IPS-18c (cell line): ENCODE measurements at regions not wholly inside any gene's neighbourhood (a gene's known extent, or its start where the extent isn't known, plus 50 kb on each side); places are given as distances from the start of the nearest gene placed in this dataset.

Experiments used
- H3K4me3 ChIP-seq: 2 replicates; pipeline ENCODE4 v1.7.0; 2013; ENCODE audit warnings: low read depth, mild to moderate bottlenecking, low read length, moderate library complexity; ENCODE audit not compliant: insufficient read depth
- H3K9me3 ChIP-seq: one replicate; pipeline ENCODE4 v1.6.1; 2013; ENCODE audit warnings: mild to moderate bottlenecking, low read length, moderate library complexity; ENCODE audit not compliant: control insufficient read depth, insufficient read depth

GRCh38 chr7:20993693-20994092 is 207.0 kb upstream of the SP8 start:
- H3K9me3 ChIP-seq, result no peaks in the 10 kb centered on the region
- no peak overlapping the region for H3K4me3 ChIP-seq

GRCh38 chr7:20998309-20998708 is 211.6 kb upstream of the SP8 start:
- H3K9me3 ChIP-seq, result no peaks in the 10 kb centered on the region
- no peak overlapping the region for H3K4me3 ChIP-seq

GRCh38 chr7:21011153-21011552 is 224.5 kb upstream of the SP8 start:
- no peaks in the 10 kb centered on the region for H3K9me3 ChIP-seq
- no peak overlapping the region for H3K4me3 ChIP-seq

- H3K9me3 ChIP-seq, result no peaks in the 10 kb centered on the region
- no peak overlapping the region for H3K4me3 ChIP-seq
Observed at GRCh38 chr7:21013765-21014539, 227.3 kb upstream of the SP8 start.

GRCh38 chr7:21020667-21021066 is 234.0 kb upstream of the SP8 start:
- no peaks in the 10 kb centered on the region for H3K9me3 ChIP-seq

GRCh38 chr7:21023841-21024484 is 237.3 kb upstream of the SP8 start:
- H3K4me3 ChIP-seq, result no peak overlapping the region

More at GRCh38 chr7:21020667-21021066, 234.0 kb upstream of the SP8 start:
- H3K4me3 ChIP-seq, result no peak overlapping the region

GRCh38 chr7:21024485-21024867 is 237.8 kb upstream of the SP8 start:
- Histone ChIP-seq H3K9me3 (no peaks in the 10 kb centered on the region), H3K4me3 (no peak overlapping the region)

More at GRCh38 chr7:21023841-21024484, 237.3 kb upstream of the SP8 start:
- no peaks in the 10 kb centered on the region for H3K9me3 ChIP-seq

- no peak overlapping the region for H3K4me3 ChIP-seq
- no peaks in the 10 kb centered on the region for H3K9me3 ChIP-seq
Observed at GRCh38 chr7:21028186-21028585, 241.5 kb upstream of the SP8 start.

GRCh38 chr7:21028599-21028998 is 241.9 kb upstream of the SP8 start:
- H3K9me3 ChIP-seq, result no peaks in the 10 kb centered on the region
- H3K4me3 ChIP-seq, result no peak overlapping the region

- H3K4me3 ChIP-seq, result no peak overlapping the region
- no peaks in the 10 kb centered on the region for H3K9me3 ChIP-seq
Observed at GRCh38 chr7:21029006-21029405, 242.3 kb upstream of the SP8 start.

- Histone ChIP-seq H3K4me3 (no peak overlapping the region), H3K9me3 (no peaks in the 10 kb centered on the region)
Observed at GRCh38 chr7:21030237-21030871, 243.7 kb upstream of the SP8 start.

GRCh38 chr7:21041252-21041651 is 254.6 kb upstream of the SP8 start:
- no peaks in the 10 kb centered on the region for H3K9me3 ChIP-seq
- no peak overlapping the region for H3K4me3 ChIP-seq

GRCh38 chr7:21041666-21042065 is 255.0 kb upstream of the SP8 start:
- H3K4me3 ChIP-seq, result no peak overlapping the region
- H3K9me3 ChIP-seq, result no peaks in the 10 kb centered on the region

- Histone ChIP-seq H3K9me3 (no peaks in the 10 kb centered on the region), H3K4me3 (no peak overlapping the region)
Observed at GRCh38 chr7:21044384-21044783, 257.7 kb upstream of the SP8 start.

GRCh38 chr7:21044913-21045568 is 258.4 kb upstream of the SP8 start:
- Histone ChIP-seq H3K9me3 (no peaks in the 10 kb centered on the region), H3K4me3 (no peak overlapping the region)

GRCh38 chr7:21051865-21052264 is 265.2 kb upstream of the SP8 start:
- Histone ChIP-seq H3K4me3 (no peak overlapping the region), H3K9me3 (no peaks in the 10 kb centered on the region)

- Histone ChIP-seq H3K4me3 (no peak overlapping the region), H3K9me3 (no peaks in the 10 kb centered on the region)
Observed at GRCh38 chr7:21054427-21055112, 267.9 kb upstream of the SP8 start.
